ENCODE measurements at regions not wholly inside any gene's neighbourhood (a gene's known extent, or its start where the extent isn't known, plus 50 kb on each side); places are given as distances from the start of the nearest gene placed in this dataset.

GRCh38 chr9:77125665-77126064, 51.7 kb upstream of the VPS13A start:
- no TSS peak for BruUV-seq (replicated peaks)
- POLR2A ChIA-PET, result no interaction called here

GRCh38 chr9:77127071-77127470, 50.3 kb upstream of the VPS13A start:
- no peak overlapping the region for H3K4me3 ChIP-seq (replicated peaks in 1 of 3; ENCODE audit: insufficient read depth in 1 of 3, low read depth in 2 of 3, low read length in 3 of 3)
- H4K20me1 ChIP-seq (ENCODE audit: insufficient read depth, low read length), result no peaks in the 10 kb centered on the region
- H3K79me2 ChIP-seq (ENCODE audit: insufficient read depth, low read length), result no peaks in the 10 kb centered on the region
- H3K4me1 ChIP-seq (ENCODE audit: insufficient read depth, low read length), result no peaks in the 10 kb centered on the region
- no peaks in the 10 kb centered on the region; a peak in 1 of 5 replicates for H3K27me3 ChIP-seq (ENCODE audit: control insufficient read depth in 1 of 2, insufficient read depth in 2 of 2, low read length in 2 of 2)
- no peaks in the 10 kb centered on the region for H3K9me3 ChIP-seq (ENCODE audit: low read length)
- BruUV-seq (replicated peaks), result no TSS peak
- intact Hi-C loops (cut with micrococcal nuclease; ENCODE audit: unreplicated experiment) (no loop called here), in situ Hi-C loops (cut with HindIII; ENCODE audit: extremely low pct_ligation_motif_present, low pct_unique_long_range_greater_than_20kb) (no loop called here)
- WGBS (ENCODE audit: low lambda C conversion rate), result 4% methylated on average over 1 of the region's 1 CpG
- H3K9ac ChIP-seq (ENCODE audit: insufficient read depth, low read depth, low read length), result no peak overlapping the region
- no peak for FAIRE-seq
- ChIA-PET POLR2A (no interaction called here), CTCF (ENCODE audit: low intra/inter-chr PET ratio, low total read pairs) (no interaction called here)
- no peak for DNase-seq (ENCODE audit: low spot score)
- H3K27ac ChIP-seq (ENCODE audit: extremely low read length, insufficient read depth, low read length), result no peak overlapping the region
- no peak overlapping the region for H2AFZ ChIP-seq (ENCODE audit: low read length)
- no peak overlapping the region for H3K4me2 ChIP-seq (ENCODE audit: low read depth, low read length)
- no peaks in the 10 kb centered on the region for H3K36me3 ChIP-seq (replicated peaks in 1 of 2; ENCODE audit: control insufficient read depth in 1 of 2, insufficient read depth in 2 of 2, low read length in 2 of 2)
- no peak for ATAC-seq
- TF ChIP-seq SP2 (CRISPR knock-in tag; IDR thresholded peaks at IDR 0.05), result no peak
- no peak for TF ChIP-seq BCLAF1 (IDR thresholded peaks at IDR 0.05)
- no peak for TF ChIP-seq PRDM15 (CRISPR knock-in tag; IDR thresholded peaks at IDR 0.05)
- TF ChIP-seq ZNF672 (CRISPR knock-in tag; IDR thresholded peaks at IDR 0.05), result no peak

More at GRCh38 chr9:77125665-77126064, 51.7 kb upstream of the VPS13A start:
- DNase-seq (ENCODE audit: low spot score) (no peak), ATAC-seq (no peak), FAIRE-seq (no peak)
- in situ Hi-C loops (cut with HindIII; ENCODE audit: extremely low pct_ligation_motif_present, low pct_unique_long_range_greater_than_20kb) (no loop called here), intact Hi-C loops (cut with micrococcal nuclease; ENCODE audit: unreplicated experiment) (no loop called here)
- CTCF ChIA-PET (ENCODE audit: low intra/inter-chr PET ratio, low total read pairs), result no interaction called here
- no peak for TF ChIP-seq HOXA5 (CRISPR knock-in tag; IDR thresholded peaks at IDR 0.05)
- TF ChIP-seq LBX2 (CRISPR knock-in tag; IDR thresholded peaks at IDR 0.05; ENCODE audit: borderline replicate concordance), result no peak
- no peak for TF ChIP-seq GZF1 (CRISPR knock-in tag; IDR thresholded peaks at IDR 0.05)
- no peak for TF ChIP-seq SETDB1 (CRISPR knock-in tag; IDR thresholded peaks at IDR 0.05; ENCODE audit: borderline replicate concordance)
- TF ChIP-seq ZFP36 (IDR thresholded peaks at IDR 0.05; ENCODE audit: borderline replicate concordance, low read depth, low read length, partially characterized antibody), result no peak
- TF ChIP-seq ZFP62 (CRISPR knock-in tag; IDR thresholded peaks at IDR 0.05), result no peak
- TF ChIP-seq PLSCR1 (CRISPR knock-in tag; IDR thresholded peaks at IDR 0.05; ENCODE audit: borderline replicate concordance), result no peak
- H3K9ac ChIP-seq (ENCODE audit: insufficient read depth, low read depth, low read length), result no peak overlapping the region
- no peaks in the 10 kb centered on the region for H3K79me2 ChIP-seq (ENCODE audit: insufficient read depth, low read length)
- H3K36me3 ChIP-seq (replicated peaks in 1 of 2; ENCODE audit: control insufficient read depth in 1 of 2, insufficient read depth in 2 of 2, low read length in 2 of 2), result no peaks in the 10 kb centered on the region
- H2AFZ ChIP-seq (ENCODE audit: low read length), result no peak overlapping the region
- no peaks in the 10 kb centered on the region for H3K4me1 ChIP-seq (ENCODE audit: insufficient read depth, low read length)
- H4K20me1 ChIP-seq (ENCODE audit: insufficient read depth, low read length), result no peaks in the 10 kb centered on the region
- no peak overlapping the region for H3K4me2 ChIP-seq (ENCODE audit: low read depth, low read length)
- H3K4me3 ChIP-seq (replicated peaks in 1 of 3; ENCODE audit: insufficient read depth in 1 of 3, low read depth in 2 of 3, low read length in 3 of 3), result no peak overlapping the region
- no peaks in the 10 kb centered on the region; a peak in 1 of 5 replicates for H3K27me3 ChIP-seq (ENCODE audit: control insufficient read depth in 1 of 2, insufficient read depth in 2 of 2, low read length in 2 of 2)
- no peak overlapping the region for H3K27ac ChIP-seq (ENCODE audit: extremely low read length, insufficient read depth, low read length)
- no peaks in the 10 kb centered on the region for H3K9me3 ChIP-seq (ENCODE audit: low read length)
